Heart left ventricle (tissue), 16 donors: ENCODE measurements at regions not wholly inside any gene's neighbourhood (a gene's known extent, or its start where the extent isn't known, plus 50 kb on each side); places are given as distances from the start of the nearest gene placed in this dataset.

Experiments
- ATAC-seq, 4 donors: fragments of 200-7000 bp; cut with Tn5 transposase; one replicate each; pipeline ENCODE4 v1.9.1; 2020 to 2022; ENCODE audit warnings: moderate library complexity in 4 of 4, mild to moderate bottlenecking in 3 of 4, moderate number of reproducible peaks in 1 of 4
- DNase-seq, 5 donors: peaks; one replicate each; pipeline ENCODE4 v3.0.0-alpha.2; 2020
- H3K27ac ChIP-seq, 12 donors: fragments of 200-600 bp; sonication (generic) in 4 of 12; one replicate each; pipeline versions ENCODE4 v1.5.0 to v1.8.0; 2016 to 2022; ENCODE audit warnings: mild to moderate bottlenecking in 2 of 12
- H3K27me3 ChIP-seq, 9 donors: fragments of 200-600 bp; sonication (generic) in 2 of 9; one replicate each; pipeline versions ENCODE4 v1.5.1 to v1.8.0; 2016 to 2022; ENCODE audit warnings: mild to moderate bottlenecking in 3 of 9
- H3K36me3 ChIP-seq, 9 donors: fragments of 200-600 bp; sonication (generic) in 2 of 9; one replicate each; pipeline versions ENCODE4 v1.5.0 to v1.8.0; 2018 to 2022; ENCODE audit warnings: mild to moderate bottlenecking in 2 of 9
- H3K4me1 ChIP-seq, 12 donors: fragments of 200-600 bp; sonication (generic) in 4 of 12; one replicate each; pipeline versions ENCODE4 v1.5.0 to v1.8.0; 2016 to 2022; ENCODE audit warnings: mild to moderate bottlenecking in 3 of 12
- H3K4me3 ChIP-seq, 12 donors: fragments of 200-600 bp; sonication (generic) in 4 of 12; one replicate each; pipeline versions ENCODE4 v1.5.0 to v1.8.0; 2017 to 2022; ENCODE audit warnings: mild to moderate bottlenecking in 9 of 12, moderate library complexity in 4 of 12
- H3K9me3 ChIP-seq, 12 donors: fragments of 200-600 bp; sonication (generic) in 4 of 12; one replicate each; pipeline versions ENCODE4 v1.5.0 to v1.8.0; 2016 to 2022; ENCODE audit warnings: mild to moderate bottlenecking in 1 of 12
- CTCF ChIP-seq, 12 donors: fragments of 200-600 bp; sonication (generic) in 4 of 12; IDR thresholded peaks; one replicate each; pipeline versions ENCODE4 v1.5.0 to v1.8.0; 2018 to 2022; ENCODE audit warnings: antibody characterized with exemption in 12 of 12, mild to moderate bottlenecking in 5 of 12
- POLR2A ChIP-seq, 2 donors: fragments of 450-650 bp; IDR thresholded peaks; one replicate each; pipeline ENCODE4 v1.6.1; 2017; ENCODE audit warnings: antibody characterized with exemption in 2 of 2, mild to moderate bottlenecking in 2 of 2, moderate library complexity in 2 of 2
- WGBS, 4 donors: extraction: QIAGEN DNeasy Blood & Tissue Kit in 2 of 4; methylation state at CpG; one replicate each; pipeline versions ENCODE4 v1.1.5 to v1.1.7; 2013 to 2018; 5-methylcytosine and 5-hydroxymethylcytosine counted together
- intact Hi-C, 10 donors: fragments of 100-400 bp; cut with DNase I; formaldehyde crosslinking; loops; one replicate each; pipeline versions ENCODE4 v1.11.1 to v1.14.2; 2022
- donor health status: ischemic (EF 13 %, LVEDD 7.1; RV severe dilation, severe dysfunction).
- donor health status: healthy with polysubstance abuse.
- donor health status: DM: no; HTN: yes; CAD: no.
- donor health status: DM: no; HTN: no; CAD: no.
- donor health status: ischemic (EF 25% LVEDD 6.9; RV normal size, moderate dysfunction).
- donor health status: ischemic (EF 25% LVEDD 5.7; RV mildly dilated, moderate dysfunction).
- donor health status: healthy.
- donor health status: DM: yes; HTN: yes; CAD: no.
- donor health status: ischemic (EF 35%, LVEDD 5.7; RV mildly dilated, moderate dysfunction).
- donor health status: nonischemic (EF 11% LVEDD 7.7; RV severe dilation, severe dysfunction).
- donor health status: DM: yes; HTN: yes; CAD: no.
- donor health status: PGD.
- donor health status: ischemic (EF 29% LVEDD 5.4; RV normal size, mild dysfunction).
- donor health status: nonischemic (EF 23%, LVEDD 6.1; RV moderate dilation, normal function).

DNA sequence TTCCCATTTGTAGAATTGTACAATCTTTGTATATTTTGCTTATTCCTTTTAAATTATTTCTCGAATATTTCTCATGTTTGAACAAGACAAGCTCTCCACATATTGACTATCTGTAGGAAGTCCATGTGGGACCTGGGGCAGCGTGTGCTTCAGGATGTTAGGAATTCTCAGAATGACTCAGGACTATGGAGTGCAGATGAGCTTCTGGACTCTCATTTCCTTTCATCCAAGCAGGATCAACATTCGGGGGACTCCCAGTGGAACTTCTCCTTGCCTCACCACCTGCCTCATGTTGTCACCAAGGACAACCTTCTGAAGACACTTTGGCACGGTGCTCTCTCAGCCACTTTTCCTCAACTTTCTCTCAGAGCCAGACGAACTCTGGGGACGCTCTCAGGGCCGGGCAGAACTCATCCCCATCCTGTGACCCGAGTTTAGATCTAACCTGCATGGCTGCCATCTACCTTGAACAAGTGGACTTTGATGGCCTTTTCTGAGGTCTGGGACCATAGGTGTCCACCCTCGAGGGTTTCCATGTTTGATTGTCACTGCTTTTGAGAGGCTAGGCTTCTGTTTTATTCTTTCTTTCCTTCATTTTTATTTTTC is 441.7 kb downstream of the IRS2 start:
- DNase-seq (no peak), ATAC-seq (no peak)
- TF ChIP-seq POLR2A (IDR thresholded peaks at IDR 0.05) (no peak), CTCF (IDR thresholded peaks at IDR 0.05) (no peak)
- peaks cover 0 to 4% (median 0%) of the 10 kb centered on the region in 12 donors for H3K9me3 ChIP-seq
- intact Hi-C loops, result no loop called here
- no peak overlapping the region for H3K4me3 ChIP-seq
- WGBS, 4 donors, result 70 to 83% (median 78%) methylated on average over 9 of the region's 9 CpGs
- no peaks in the 10 kb centered on the region for H3K36me3 ChIP-seq
- H3K27me3 ChIP-seq, result no peaks in the 10 kb centered on the region
- H3K27ac ChIP-seq, result no peak overlapping the region
- no peaks in the 10 kb centered on the region for H3K4me1 ChIP-seq

DNA sequence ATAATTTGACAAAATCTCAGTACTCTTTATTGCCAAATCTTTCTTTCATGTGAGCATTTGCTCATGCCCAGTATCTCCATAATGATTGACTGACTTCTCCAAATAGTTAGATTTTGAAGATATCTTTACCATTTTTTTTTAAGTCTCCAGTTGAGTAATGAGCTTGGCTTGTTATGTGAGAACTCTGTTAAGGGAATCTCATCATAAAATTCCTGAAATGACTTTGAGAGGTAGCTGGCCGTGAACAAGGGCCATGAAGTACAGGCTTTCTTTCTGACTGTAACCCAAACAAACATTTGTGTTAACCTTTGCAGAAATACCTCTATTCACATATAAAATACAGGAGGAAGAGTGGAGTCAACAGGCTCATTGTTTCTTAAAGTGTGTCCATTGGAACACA is 449.7 kb downstream of the IRS2 start:
- 24 to 41% (median 31%) methylated on average over 1 of the region's 1 CpG for WGBS, 4 donors
- TF ChIP-seq POLR2A (IDR thresholded peaks at IDR 0.05), result no peak
- TF ChIP-seq CTCF (IDR thresholded peaks at IDR 0.05), result no peak
- Histone ChIP-seq H3K36me3 (no peaks in the 10 kb centered on the region), H3K4me1 (peaks cover 0 to 7% (median 0%) of the 10 kb centered on the region in 12 donors), H3K4me3 (no peak overlapping the region), H3K27me3 (no peaks in the 10 kb centered on the region), H3K9me3 (no peaks in the 10 kb centered on the region), H3K27ac (no peak overlapping the region)
- intact Hi-C loops, result loop anchor here in 5 of 10 donors (5.0 to 10.0 kb wide), 3 partner anchors 189 to 194 kb away; no protein-coding TSS in a partner anchor
- ATAC-seq (no peak), DNase-seq (no peak)

DNA sequence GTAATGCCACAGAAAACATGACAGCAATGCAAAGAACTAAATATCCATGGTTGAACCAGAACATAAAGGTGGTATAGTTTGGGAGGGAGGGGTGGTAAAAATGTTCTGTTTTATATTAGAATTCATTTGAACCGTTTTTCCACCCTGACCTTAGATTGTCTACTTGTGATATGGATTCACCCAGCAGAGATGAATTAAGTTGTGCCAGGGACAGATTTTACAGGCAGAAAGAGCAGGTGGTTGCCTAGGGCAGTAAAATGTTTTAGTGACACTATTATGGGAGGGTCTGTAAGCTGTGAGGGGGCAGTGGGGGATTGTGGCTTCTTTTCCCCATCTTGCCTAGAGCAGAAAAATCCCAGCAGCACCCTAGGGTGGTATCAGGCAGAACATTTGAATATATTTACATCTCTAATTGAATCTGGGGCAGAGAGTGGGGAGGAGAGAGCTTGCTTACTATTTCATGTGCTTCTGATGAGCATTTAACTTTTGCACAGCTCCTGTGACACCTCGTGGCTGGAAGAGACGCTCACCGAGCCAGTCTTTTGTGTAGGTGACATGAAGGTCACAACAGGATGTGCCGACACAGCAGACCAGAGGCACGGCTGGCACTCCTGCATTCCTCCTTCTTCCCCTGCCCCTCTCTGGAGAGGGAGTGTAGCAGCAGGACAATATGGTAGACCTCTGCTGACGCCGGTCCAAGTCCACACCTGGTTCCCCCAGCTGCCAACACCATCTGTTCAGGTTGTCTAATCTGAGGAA is 452.3 kb downstream of the IRS2 start:
- no peaks in the 10 kb centered on the region for H3K9me3 ChIP-seq
- H3K27ac ChIP-seq, result no peak overlapping the region
- H3K36me3 ChIP-seq, result no peaks in the 10 kb centered on the region
- intact Hi-C loops, result loop anchor here in 8 of 10 donors (5.0 to 10.0 kb wide), 2 partner anchors 187 to 189 kb away; no protein-coding TSS in a partner anchor
- 43 to 62% (median 48%) methylated on average over 7 to 8 of the region's 8 CpGs for WGBS, 4 donors
- TF ChIP-seq CTCF (IDR thresholded peaks at IDR 0.05) (peak in 9 of 12 donors; percentile 6 to 42 (median 26)), POLR2A (IDR thresholded peaks at IDR 0.05) (no peak)
- no peak overlapping the region for H3K4me3 ChIP-seq
- peak in 2 of 5 donors; percentile 13 to 46 for DNase-seq
- H3K27me3 ChIP-seq, result no peaks in the 10 kb centered on the region
- H3K4me1 ChIP-seq, result peaks cover 0 to 7% (median 0%) of the 10 kb centered on the region in 12 donors
- peak; percentile 80 to 90 (median 85) for ATAC-seq
